ENCODE measurements at regions not wholly inside any gene's neighbourhood (a gene's known extent, or its start where the extent isn't known, plus 50 kb on each side); places are given as distances from the start of the nearest gene placed in this dataset.
"Not testable (repeated sequence)": the region's sequence is repeated elsewhere in the genome, so short reads cannot be mapped to it uniquely, and the experiment has no call there.

DNA sequence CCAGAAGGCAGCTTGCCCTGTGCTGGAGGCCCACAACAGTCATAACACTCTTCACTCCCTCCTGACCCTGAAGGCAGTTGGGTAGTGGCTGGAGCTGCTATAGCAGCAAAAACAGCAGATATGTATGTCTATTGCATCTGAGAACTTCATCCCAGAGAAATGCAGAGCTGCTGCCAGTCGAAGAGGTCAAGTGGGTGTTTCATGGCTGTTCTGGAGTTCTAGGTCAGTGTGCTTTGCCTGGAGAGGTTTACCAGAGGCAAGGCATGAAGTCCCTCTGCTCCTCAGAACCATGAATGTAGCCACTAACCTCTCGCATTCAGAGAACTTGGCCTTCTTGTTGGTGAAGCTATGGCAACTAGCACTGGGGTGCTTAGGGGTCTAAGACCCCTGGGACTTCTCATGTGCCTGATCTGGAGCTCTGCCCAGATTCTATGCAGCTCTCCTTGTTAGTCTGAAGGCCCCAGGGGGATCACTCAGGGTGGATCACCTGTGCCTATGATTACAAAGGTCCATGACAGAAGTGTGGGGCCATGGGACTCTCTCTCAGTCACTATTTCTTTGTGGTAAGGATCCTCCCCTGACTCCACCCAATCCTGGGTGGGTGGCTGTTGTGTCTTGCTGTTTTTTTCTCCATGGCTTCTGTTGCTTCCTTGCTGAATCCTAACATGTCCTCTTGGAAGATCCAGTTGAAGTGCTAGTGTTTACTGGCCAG is 637.7 kb upstream of the TPTE start:
- H3K9me2 ChIP-seq (replicated peaks; ENCODE audit: insufficient read depth, low read length); H3F3A ChIP-seq (ENCODE audit: insufficient read depth); H3K4me3 ChIP-seq (ENCODE audit: insufficient read depth, low read length, poor library complexity, severe bottlenecking); H3K79me2 ChIP-seq (ENCODE audit: insufficient read depth, low read length); H3K4me2 ChIP-seq (ENCODE audit: low read depth, low read length, poor library complexity, severe bottlenecking); H2AFZ ChIP-seq (ENCODE audit: low read depth, low read length, severe bottlenecking); H3K9ac ChIP-seq (ENCODE audit: low read length); H3K36me3 ChIP-seq (ENCODE audit: low read length); H4K20me1 ChIP-seq (ENCODE audit: low read depth, low read length); H3K27me3 ChIP-seq (ENCODE audit: low read length); H3K9me3 ChIP-seq (ENCODE audit: insufficient read depth, low read length); H3K27ac ChIP-seq (ENCODE audit: low read depth, low read length): not testable (repeated sequence)

DNA sequence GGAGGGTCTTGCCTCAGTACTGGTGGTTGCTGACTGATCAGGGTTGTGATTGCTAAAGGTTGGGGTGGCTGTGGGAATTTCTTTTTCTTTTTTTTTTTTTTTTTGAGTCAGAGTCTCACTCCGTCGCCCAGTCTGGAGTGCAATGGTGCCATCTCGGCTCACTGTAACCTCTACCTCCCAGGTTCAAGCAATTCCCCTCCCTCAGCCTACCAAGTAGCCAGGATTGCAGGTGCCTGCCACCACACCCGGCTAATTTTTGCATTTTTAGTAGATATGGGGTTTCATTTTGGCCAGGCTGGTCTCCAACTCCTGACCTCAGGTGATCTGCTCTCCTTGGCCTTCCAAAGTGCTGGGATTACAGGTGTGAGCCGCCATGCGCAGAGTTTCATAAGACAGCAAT is 632.9 kb upstream of the TPTE start:
- H3F3A ChIP-seq (ENCODE audit: insufficient read depth); H3K4me2 ChIP-seq (ENCODE audit: low read depth, low read length, poor library complexity, severe bottlenecking); H3K79me2 ChIP-seq (ENCODE audit: insufficient read depth, low read length); H3K9ac ChIP-seq (ENCODE audit: low read length); H3K36me3 ChIP-seq (ENCODE audit: low read length); H3K27me3 ChIP-seq (ENCODE audit: low read length); H2AFZ ChIP-seq (ENCODE audit: low read depth, low read length, severe bottlenecking); H3K9me2 ChIP-seq (replicated peaks; ENCODE audit: insufficient read depth, low read length); H3K4me3 ChIP-seq (ENCODE audit: insufficient read depth, low read length, poor library complexity, severe bottlenecking); H3K9me3 ChIP-seq (ENCODE audit: insufficient read depth, low read length); H4K20me1 ChIP-seq (ENCODE audit: low read depth, low read length); H3K27ac ChIP-seq (ENCODE audit: low read depth, low read length): not testable (repeated sequence)

DNA sequence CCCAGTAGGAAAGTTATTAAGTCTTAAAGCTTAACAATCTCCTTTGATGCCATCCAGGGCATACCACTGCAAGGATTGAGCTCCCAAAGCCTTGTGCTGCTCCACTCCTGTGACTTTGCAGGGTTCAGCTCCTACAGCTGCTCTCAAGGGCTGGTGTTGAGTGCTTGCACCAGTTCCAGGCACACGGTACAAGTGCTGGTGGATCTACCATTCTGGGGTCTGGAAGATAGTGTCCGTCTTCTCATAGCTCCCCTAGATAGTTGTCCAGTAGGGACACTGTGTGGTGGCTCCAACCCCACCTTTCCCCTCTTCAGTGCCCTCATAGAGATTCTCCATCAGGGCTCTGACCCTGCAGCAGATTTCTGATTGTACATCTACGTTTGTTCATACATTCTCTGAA is 617.8 kb upstream of the TPTE start:
- H3K4me3 ChIP-seq (ENCODE audit: insufficient read depth, low read length, poor library complexity, severe bottlenecking); H3K79me2 ChIP-seq (ENCODE audit: insufficient read depth, low read length); H3K9me2 ChIP-seq (replicated peaks; ENCODE audit: insufficient read depth, low read length); H3F3A ChIP-seq (ENCODE audit: insufficient read depth); H3K4me2 ChIP-seq (ENCODE audit: low read depth, low read length, poor library complexity, severe bottlenecking); H3K36me3 ChIP-seq (ENCODE audit: low read length); H3K27me3 ChIP-seq (ENCODE audit: low read length); H3K9me3 ChIP-seq (ENCODE audit: insufficient read depth, low read length); H4K20me1 ChIP-seq (ENCODE audit: low read depth, low read length); H3K9ac ChIP-seq (ENCODE audit: low read length); H3K27ac ChIP-seq (ENCODE audit: low read depth, low read length); H2AFZ ChIP-seq (ENCODE audit: low read depth, low read length, severe bottlenecking): not testable (repeated sequence)

DNA sequence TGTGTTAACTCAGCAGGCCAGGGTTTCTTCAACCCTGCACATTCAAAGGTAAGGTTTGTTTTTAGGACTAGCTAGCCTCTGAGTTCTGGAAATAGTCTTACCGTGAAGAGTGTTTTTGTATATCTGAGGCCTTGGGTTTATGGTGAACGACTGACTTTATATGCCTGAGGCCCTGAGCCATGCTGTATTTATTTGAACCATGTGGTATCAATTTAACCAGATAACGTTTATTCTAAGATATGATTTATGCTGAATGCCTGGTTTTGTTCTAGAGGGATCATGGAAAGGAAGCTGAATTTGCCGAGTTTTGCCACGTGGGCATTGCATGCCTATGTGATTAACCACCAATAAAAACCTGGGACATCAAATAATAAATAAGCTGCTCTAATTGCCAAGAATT is 607.2 kb upstream of the TPTE start:
- not testable (repeated sequence) for H3K9me2 ChIP-seq (replicated peaks; ENCODE audit: insufficient read depth, low read length); H3K27me3 ChIP-seq (ENCODE audit: low read length); H3F3A ChIP-seq (ENCODE audit: insufficient read depth); H3K27ac ChIP-seq (ENCODE audit: low read depth, low read length); H3K9ac ChIP-seq (ENCODE audit: low read length); H4K20me1 ChIP-seq (ENCODE audit: low read depth, low read length); H3K4me3 ChIP-seq (ENCODE audit: insufficient read depth, low read length, poor library complexity, severe bottlenecking); H2AFZ ChIP-seq (ENCODE audit: low read depth, low read length, severe bottlenecking); H3K36me3 ChIP-seq (ENCODE audit: low read length); H3K4me2 ChIP-seq (ENCODE audit: low read depth, low read length, poor library complexity, severe bottlenecking); H3K9me3 ChIP-seq (ENCODE audit: insufficient read depth, low read length); H3K79me2 ChIP-seq (ENCODE audit: insufficient read depth, low read length)

DNA sequence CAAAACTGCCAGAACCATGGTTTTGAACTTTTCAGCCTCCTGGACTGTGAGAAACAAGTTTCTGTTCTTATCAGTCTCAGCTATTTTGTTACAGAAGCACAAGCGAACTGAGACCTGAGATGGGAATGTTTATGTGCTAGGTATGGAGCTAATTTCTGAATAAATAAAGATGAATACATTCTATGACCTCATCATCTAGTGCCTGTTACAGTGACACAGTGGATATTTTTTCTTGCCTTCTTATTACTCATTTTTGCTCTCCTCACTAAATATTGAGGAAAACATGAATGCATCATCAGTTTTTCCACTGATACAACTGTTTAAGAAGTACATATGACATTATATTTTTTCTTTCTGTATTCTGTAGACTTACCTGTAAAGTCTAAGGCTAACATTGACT is 601.9 kb upstream of the TPTE start:
- not testable (repeated sequence) for H3K9me2 ChIP-seq (replicated peaks; ENCODE audit: insufficient read depth, low read length); H2AFZ ChIP-seq (ENCODE audit: low read depth, low read length, severe bottlenecking); H4K20me1 ChIP-seq (ENCODE audit: low read depth, low read length); H3K27me3 ChIP-seq (ENCODE audit: low read length); H3F3A ChIP-seq (ENCODE audit: insufficient read depth); H3K36me3 ChIP-seq (ENCODE audit: low read length); H3K9ac ChIP-seq (ENCODE audit: low read length); H3K4me3 ChIP-seq (ENCODE audit: insufficient read depth, low read length, poor library complexity, severe bottlenecking); H3K9me3 ChIP-seq (ENCODE audit: insufficient read depth, low read length); H3K27ac ChIP-seq (ENCODE audit: low read depth, low read length); H3K4me2 ChIP-seq (ENCODE audit: low read depth, low read length, poor library complexity, severe bottlenecking); H3K79me2 ChIP-seq (ENCODE audit: insufficient read depth, low read length)

DNA sequence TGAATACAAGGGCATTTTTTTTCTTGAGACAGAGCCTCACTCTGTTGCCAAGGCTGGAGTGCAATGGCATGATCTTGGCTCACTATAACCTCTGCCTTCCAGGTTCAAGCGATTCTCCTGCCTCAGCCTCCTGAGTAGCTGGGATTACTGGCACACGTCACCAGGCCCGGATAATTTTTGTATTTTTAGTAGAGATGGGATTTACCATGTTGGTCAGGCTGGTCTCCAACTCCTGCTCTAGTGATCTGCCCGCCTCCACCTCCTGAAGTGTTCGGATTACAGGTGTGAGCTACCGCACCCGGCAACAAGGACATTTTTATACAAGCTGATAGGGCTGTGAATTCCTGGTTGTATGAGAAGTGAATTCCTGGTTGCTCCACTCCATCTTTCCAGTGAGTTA is 577.7 kb upstream of the TPTE start:
- not testable (repeated sequence) for H3K4me3 ChIP-seq (ENCODE audit: insufficient read depth, low read length, poor library complexity, severe bottlenecking); H3K36me3 ChIP-seq (ENCODE audit: low read length); H3K27ac ChIP-seq (ENCODE audit: low read depth, low read length); H3K9me2 ChIP-seq (replicated peaks; ENCODE audit: insufficient read depth, low read length); H3K9ac ChIP-seq (ENCODE audit: low read length); H3K9me3 ChIP-seq (ENCODE audit: insufficient read depth, low read length); H3F3A ChIP-seq (ENCODE audit: insufficient read depth); H2AFZ ChIP-seq (ENCODE audit: low read depth, low read length, severe bottlenecking); H3K4me2 ChIP-seq (ENCODE audit: low read depth, low read length, poor library complexity, severe bottlenecking); H4K20me1 ChIP-seq (ENCODE audit: low read depth, low read length); H3K27me3 ChIP-seq (ENCODE audit: low read length); H3K79me2 ChIP-seq (ENCODE audit: insufficient read depth, low read length)

DNA sequence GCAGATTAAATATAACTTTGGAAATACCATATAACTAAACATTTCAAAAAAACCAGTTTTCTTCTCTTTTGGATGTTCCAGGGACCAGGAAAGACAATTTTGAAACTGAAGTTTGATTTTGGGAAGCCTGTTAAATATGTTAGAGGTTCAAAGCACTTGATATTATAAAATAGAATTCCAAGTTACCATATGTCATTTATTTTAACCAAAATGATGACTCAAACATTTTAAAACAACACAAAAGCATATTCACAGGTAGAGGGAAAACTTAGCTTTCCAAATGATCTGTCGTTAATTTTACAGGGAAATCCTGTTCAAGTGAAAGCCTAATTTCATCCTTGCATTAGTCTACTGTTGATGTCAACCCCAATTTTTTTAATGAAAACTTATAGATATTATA is 575.3 kb upstream of the TPTE start:
- H3K4me2 ChIP-seq (ENCODE audit: low read depth, low read length, poor library complexity, severe bottlenecking); H3K79me2 ChIP-seq (ENCODE audit: insufficient read depth, low read length); H3K27me3 ChIP-seq (ENCODE audit: low read length); H3K27ac ChIP-seq (ENCODE audit: low read depth, low read length); H3F3A ChIP-seq (ENCODE audit: insufficient read depth); H3K9me2 ChIP-seq (replicated peaks; ENCODE audit: insufficient read depth, low read length); H2AFZ ChIP-seq (ENCODE audit: low read depth, low read length, severe bottlenecking); H4K20me1 ChIP-seq (ENCODE audit: low read depth, low read length); H3K9ac ChIP-seq (ENCODE audit: low read length); H3K36me3 ChIP-seq (ENCODE audit: low read length); H3K4me3 ChIP-seq (ENCODE audit: insufficient read depth, low read length, poor library complexity, severe bottlenecking); H3K9me3 ChIP-seq (ENCODE audit: insufficient read depth, low read length): not testable (repeated sequence)

DNA sequence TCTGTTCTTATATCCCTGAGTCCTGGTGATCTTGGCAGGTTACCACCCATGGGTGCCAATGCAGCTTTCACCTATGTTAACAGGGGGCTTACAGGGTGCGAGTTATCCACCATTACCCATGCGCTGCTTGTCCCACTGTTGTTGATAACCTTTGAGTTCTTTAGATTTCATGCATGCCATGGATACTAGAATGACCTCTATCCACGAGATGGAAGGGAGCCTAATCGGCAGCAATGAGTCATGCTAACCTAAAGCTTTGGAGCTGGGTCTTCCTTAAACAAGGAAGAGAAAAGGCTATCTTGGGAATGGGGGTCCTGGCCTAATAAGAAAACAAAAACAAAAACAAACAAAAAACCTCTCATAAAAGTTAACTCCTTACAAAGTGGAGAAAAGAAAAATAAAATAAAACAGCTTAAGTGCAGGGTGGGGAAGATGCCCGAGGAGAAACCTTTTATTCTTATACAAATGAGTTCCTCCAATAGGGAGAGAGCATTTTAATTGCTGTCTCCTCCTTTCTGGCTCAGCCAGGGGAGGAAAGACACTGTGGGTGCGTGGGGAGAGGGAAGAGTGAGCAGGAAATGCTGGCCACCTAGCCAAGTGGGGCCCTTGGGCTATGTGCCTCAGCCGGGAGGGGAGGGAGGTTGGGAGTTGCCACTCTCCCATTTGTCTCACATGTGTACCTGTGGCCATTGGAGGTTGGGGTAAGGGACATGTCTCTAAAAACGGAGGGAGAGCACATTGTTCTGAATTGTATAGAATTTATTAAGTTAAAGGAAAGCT is 571.7 kb upstream of the TPTE start:
- H3K27ac ChIP-seq (ENCODE audit: low read depth, low read length); H2AFZ ChIP-seq (ENCODE audit: low read depth, low read length, severe bottlenecking); H3K4me3 ChIP-seq (ENCODE audit: insufficient read depth, low read length, poor library complexity, severe bottlenecking): not testable (repeated sequence)

More for the DNA sequence above, 571.7 kb upstream of the TPTE start:
- not testable (repeated sequence) for H3F3A ChIP-seq (ENCODE audit: insufficient read depth); H3K36me3 ChIP-seq (ENCODE audit: low read length); H3K27me3 ChIP-seq (ENCODE audit: low read length); H4K20me1 ChIP-seq (ENCODE audit: low read depth, low read length); H3K79me2 ChIP-seq (ENCODE audit: insufficient read depth, low read length); H3K4me2 ChIP-seq (ENCODE audit: low read depth, low read length, poor library complexity, severe bottlenecking); H3K9me3 ChIP-seq (ENCODE audit: insufficient read depth, low read length); H3K9ac ChIP-seq (ENCODE audit: low read length); H3K9me2 ChIP-seq (replicated peaks; ENCODE audit: insufficient read depth, low read length)
